ENCODE measurements at regions not wholly inside any gene's neighbourhood (a gene's known extent, or its start where the extent isn't known, plus 50 kb on each side); places are given as distances from the start of the nearest gene placed in this dataset.

DNA sequence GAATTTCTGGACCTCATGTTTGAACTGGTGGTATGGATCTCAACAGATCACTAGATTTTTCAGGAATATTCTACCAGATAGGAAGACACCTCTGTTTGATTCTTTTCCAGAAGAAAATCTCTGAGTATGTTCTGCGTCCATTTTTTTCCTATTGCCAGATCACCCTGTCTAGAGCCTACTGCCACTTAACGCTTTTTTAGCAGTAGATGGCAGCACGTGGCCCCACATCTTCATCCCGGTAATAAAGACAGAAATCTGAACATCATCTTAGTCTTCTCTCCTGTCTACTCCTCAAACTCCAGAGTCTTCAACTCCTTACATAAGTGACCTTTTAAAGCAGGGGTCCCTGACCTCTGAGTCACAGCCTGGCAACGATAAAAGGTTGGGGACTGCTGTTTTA, 184.7 kb downstream of the TMA16 start:
- TF ChIP-seq, protein P1, sequence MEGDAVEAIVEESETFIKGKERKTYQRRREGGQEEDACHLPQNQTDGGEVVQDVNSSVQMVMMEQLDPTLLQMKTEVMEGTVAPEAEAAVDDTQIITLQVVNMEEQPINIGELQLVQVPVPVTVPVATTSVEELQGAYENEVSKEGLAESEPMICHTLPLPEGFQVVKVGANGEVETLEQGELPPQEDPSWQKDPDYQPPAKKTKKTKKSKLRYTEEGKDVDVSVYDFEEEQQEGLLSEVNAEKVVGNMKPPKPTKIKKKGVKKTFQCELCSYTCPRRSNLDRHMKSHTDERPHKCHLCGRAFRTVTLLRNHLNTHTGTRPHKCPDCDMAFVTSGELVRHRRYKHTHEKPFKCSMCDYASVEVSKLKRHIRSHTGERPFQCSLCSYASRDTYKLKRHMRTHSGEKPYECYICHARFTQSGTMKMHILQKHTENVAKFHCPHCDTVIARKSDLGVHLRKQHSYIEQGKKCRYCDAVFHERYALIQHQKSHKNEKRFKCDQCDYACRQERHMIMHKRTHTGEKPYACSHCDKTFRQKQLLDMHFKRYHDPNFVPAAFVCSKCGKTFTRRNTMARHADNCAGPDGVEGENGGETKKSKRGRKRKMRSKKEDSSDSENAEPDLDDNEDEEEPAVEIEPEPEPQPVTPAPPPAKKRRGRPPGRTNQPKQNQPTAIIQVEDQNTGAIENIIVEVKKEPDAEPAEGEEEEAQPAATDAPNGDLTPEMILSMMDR (IDR thresholded peaks at IDR 0.05; ENCODE audit: poor library complexity, severe bottlenecking): no peak
- no peak for TF ChIP-seq TAF1 (IDR thresholded peaks at IDR 0.05; ENCODE audit: low read depth)
- TF ChIP-seq MXI1 (conservative IDR thresholded peaks at IDR 0.05; ENCODE audit: poor library complexity, severe bottlenecking): no peak
- no peak for TF ChIP-seq EP300 (conservative IDR thresholded peaks at IDR 0.05; ENCODE audit: poor library complexity, severe bottlenecking)
- no peak for TF ChIP-seq RAD21 (conservative IDR thresholded peaks at IDR 0.05)
- TF ChIP-seq POLR2AphosphoS5 (IDR thresholded peaks at IDR 0.05): no peak
- TF ChIP-seq SMC3 (conservative IDR thresholded peaks at IDR 0.05; ENCODE audit: poor library complexity): no peak
- TF ChIP-seq, protein P2, sequence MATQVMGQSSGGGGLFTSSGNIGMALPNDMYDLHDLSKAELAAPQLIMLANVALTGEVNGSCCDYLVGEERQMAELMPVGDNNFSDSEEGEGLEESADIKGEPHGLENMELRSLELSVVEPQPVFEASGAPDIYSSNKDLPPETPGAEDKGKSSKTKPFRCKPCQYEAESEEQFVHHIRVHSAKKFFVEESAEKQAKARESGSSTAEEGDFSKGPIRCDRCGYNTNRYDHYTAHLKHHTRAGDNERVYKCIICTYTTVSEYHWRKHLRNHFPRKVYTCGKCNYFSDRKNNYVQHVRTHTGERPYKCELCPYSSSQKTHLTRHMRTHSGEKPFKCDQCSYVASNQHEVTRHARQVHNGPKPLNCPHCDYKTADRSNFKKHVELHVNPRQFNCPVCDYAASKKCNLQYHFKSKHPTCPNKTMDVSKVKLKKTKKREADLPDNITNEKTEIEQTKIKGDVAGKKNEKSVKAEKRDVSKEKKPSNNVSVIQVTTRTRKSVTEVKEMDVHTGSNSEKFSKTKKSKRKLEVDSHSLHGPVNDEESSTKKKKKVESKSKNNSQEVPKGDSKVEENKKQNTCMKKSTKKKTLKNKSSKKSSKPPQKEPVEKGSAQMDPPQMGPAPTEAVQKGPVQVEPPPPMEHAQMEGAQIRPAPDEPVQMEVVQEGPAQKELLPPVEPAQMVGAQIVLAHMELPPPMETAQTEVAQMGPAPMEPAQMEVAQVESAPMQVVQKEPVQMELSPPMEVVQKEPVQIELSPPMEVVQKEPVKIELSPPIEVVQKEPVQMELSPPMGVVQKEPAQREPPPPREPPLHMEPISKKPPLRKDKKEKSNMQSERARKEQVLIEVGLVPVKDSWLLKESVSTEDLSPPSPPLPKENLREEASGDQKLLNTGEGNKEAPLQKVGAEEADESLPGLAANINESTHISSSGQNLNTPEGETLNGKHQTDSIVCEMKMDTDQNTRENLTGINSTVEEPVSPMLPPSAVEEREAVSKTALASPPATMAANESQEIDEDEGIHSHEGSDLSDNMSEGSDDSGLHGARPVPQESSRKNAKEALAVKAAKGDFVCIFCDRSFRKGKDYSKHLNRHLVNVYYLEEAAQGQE (IDR thresholded peaks at IDR 0.05; ENCODE audit: borderline replicate concordance): no peak
